ENCODE measurements at regions not wholly inside any gene's neighbourhood (a gene's known extent, or its start where the extent isn't known, plus 50 kb on each side); places are given as distances from the start of the nearest gene placed in this dataset.

DNA sequence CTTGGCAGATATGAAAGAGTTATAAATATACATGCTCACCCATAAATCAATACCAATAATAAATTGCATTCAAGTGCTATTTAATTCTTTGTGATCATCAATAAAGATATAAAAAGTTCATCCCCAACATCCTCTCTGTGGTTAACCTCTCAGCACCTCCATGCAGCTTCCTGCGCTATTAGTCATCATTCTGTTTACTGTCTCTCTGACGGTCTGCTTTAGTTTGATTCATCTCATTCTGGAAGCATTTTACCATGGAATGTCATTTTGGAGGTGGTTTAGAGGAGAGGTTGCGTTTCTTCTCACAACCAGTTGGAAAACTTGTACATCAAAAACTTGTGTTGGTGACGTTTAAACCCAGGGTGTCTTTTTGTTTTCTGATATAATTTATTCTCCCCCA, 486.6 kb downstream of the BRINP1 start:
- no peak for TF ChIP-seq ZBTB7A (tag by site-specific recombination; IDR thresholded peaks at IDR 0.05; ENCODE audit: low read depth)
- no peak for TF ChIP-seq ZNF529 (tag by site-specific recombination; IDR thresholded peaks at IDR 0.05; ENCODE audit: insufficient replicate concordance)
- TF ChIP-seq CTCF (tag by site-specific recombination; IDR thresholded peaks at IDR 0.05) = no peak
- TF ChIP-seq ZNF776 (tag by site-specific recombination; IDR thresholded peaks at IDR 0.05; ENCODE audit: borderline replicate concordance) = no peak
- TF ChIP-seq SP3 (tag by site-specific recombination; IDR thresholded peaks at IDR 0.05) = no peak
- no peak for TF ChIP-seq ZNF768 (tag by site-specific recombination; IDR thresholded peaks at IDR 0.05)

Measured in HEK293 (cell line).